ENCODE measurements at regions not wholly inside any gene's neighbourhood (a gene's known extent, or its start where the extent isn't known, plus 50 kb on each side); places are given as distances from the start of the nearest gene placed in this dataset.

DNA sequence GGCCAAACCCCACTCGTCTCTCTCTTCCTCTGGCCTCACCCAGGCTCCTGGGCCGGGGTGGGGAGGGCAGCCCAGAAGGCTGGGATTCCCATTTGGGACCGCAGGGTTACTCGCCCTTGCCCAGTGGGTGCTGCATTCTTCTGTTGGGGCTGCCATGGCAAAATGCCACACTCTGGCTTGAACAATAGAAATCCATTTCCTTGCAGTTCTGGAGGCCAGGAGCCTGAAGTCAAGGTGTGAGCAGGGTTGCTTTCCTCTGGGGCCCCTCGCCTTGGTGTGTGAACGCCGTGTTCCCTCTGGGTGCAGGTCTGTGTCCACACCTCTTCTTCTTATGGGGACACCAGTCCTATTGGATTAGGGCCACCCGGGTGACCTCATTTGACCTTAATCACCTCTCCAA lies 105.8 kb upstream of the GSE1 start:
- Histone ChIP-seq H3K9me3 (ENCODE audit: control insufficient read depth, low read length) (no peaks in the 10 kb centered on the region), H3K9ac (ENCODE audit: extremely low read depth, low read length, poor library complexity, severe bottlenecking) (no peak overlapping the region), H3K4me1 (ENCODE audit: control insufficient read depth, insufficient read depth, low read length) (no peaks in the 10 kb centered on the region), H3K27ac (ENCODE audit: low read depth, low read length) (no peak overlapping the region), H3K36me3 (ENCODE audit: control insufficient read depth, insufficient read depth, low read length) (no peaks in the 10 kb centered on the region), H3K4me3 (ENCODE audit: low read length) (no peak overlapping the region), H3K27me3 (ENCODE audit: control insufficient read depth, insufficient read depth, low read length, poor library complexity, severe bottlenecking) (no peaks in the 10 kb centered on the region)
- Mint-ChIP-seq H3K9me3 (no peaks in the 10 kb centered on the region), H3K4me3 (no peak overlapping the region), H3K36me3 (ENCODE audit: low read depth) (no peaks in the 10 kb centered on the region), H3K4me1 (no peaks in the 10 kb centered on the region), H3K27me3 (ENCODE audit: insufficient read depth) (no peaks in the 10 kb centered on the region), H3K27ac (no peak overlapping the region)
- 73 to 87% methylated on average over 7 to 8 of the region's 8 CpGs for WGBS, 2 experiments (ENCODE audit: insufficient coverage in 1 of 2, insufficient read length in 1 of 2)
- no peak for DNase-seq
- TF ChIP-seq, protein P1, sequence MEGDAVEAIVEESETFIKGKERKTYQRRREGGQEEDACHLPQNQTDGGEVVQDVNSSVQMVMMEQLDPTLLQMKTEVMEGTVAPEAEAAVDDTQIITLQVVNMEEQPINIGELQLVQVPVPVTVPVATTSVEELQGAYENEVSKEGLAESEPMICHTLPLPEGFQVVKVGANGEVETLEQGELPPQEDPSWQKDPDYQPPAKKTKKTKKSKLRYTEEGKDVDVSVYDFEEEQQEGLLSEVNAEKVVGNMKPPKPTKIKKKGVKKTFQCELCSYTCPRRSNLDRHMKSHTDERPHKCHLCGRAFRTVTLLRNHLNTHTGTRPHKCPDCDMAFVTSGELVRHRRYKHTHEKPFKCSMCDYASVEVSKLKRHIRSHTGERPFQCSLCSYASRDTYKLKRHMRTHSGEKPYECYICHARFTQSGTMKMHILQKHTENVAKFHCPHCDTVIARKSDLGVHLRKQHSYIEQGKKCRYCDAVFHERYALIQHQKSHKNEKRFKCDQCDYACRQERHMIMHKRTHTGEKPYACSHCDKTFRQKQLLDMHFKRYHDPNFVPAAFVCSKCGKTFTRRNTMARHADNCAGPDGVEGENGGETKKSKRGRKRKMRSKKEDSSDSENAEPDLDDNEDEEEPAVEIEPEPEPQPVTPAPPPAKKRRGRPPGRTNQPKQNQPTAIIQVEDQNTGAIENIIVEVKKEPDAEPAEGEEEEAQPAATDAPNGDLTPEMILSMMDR (conservative IDR thresholded peaks at IDR 0.05) = no peak

DNA sequence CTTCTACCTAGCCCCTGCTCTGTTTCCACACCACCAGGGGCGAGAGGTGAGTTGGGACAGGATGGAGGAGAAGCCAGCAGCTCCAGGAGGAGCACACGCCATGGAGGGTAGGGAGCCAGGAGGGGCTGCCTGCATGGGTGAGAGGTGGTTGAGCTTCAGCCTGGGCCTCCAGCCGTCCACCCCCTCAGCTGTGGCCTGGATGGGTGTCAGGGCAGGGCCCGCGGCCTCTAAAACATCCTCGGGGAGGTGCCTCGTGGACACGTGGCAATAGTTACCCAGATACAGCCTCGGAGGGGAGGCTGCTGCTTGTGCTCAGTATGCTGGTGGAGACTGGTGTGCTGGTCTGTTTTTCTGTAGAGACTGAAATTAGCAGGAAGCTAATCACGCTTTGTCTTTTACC lies 104.7 kb upstream of the GSE1 start:
- H3K4me1 ChIP-seq (ENCODE audit: control insufficient read depth, insufficient read depth, low read length) = no peaks in the 10 kb centered on the region
- 93 to 98% methylated on average over 9 to 10 of the region's 10 CpGs for WGBS, 2 experiments (ENCODE audit: insufficient coverage in 1 of 2, insufficient read length in 1 of 2)

DNA sequence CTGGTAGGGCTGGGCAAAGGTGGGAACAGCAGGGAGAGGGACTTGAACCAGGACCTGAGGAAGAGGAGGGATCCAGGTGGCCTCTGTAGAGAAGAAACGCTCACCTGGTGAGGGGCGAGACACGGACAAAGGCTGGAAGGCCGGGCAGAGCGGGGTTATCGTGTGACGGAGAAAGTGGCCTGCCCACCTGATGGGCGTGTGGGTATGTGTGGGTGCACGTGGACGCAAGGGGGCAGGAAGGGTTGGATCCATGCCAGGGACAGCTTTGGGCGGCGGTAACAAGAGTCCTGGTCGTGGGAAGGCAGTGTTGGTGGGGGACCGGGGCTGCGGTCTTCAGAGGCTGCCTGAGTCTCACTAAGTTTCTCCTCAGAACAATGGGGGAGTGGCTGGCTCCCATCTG lies 104.1 kb upstream of the GSE1 start:
- Mint-ChIP-seq H3K4me3 (no peak overlapping the region), H3K4me1 (peaks cover 7% of the 10 kb centered on the region), H3K27ac (peak overlapping the region; percentile 20), H3K36me3 (ENCODE audit: low read depth) (no peaks in the 10 kb centered on the region), H3K27me3 (ENCODE audit: insufficient read depth) (no peaks in the 10 kb centered on the region), H3K9me3 (no peaks in the 10 kb centered on the region)
- Histone ChIP-seq H3K9ac (ENCODE audit: extremely low read depth, low read length, poor library complexity, severe bottlenecking) (no peak overlapping the region), H3K36me3 (ENCODE audit: control insufficient read depth, insufficient read depth, low read length) (no peaks in the 10 kb centered on the region), H3K27ac (ENCODE audit: low read depth, low read length) (peak overlapping the region; percentile 24), H3K4me3 (ENCODE audit: low read length) (no peak overlapping the region), H3K9me3 (ENCODE audit: control insufficient read depth, low read length) (no peaks in the 10 kb centered on the region), H3K4me1 (ENCODE audit: control insufficient read depth, insufficient read depth, low read length) (no peaks in the 10 kb centered on the region), H3K27me3 (ENCODE audit: control insufficient read depth, insufficient read depth, low read length, poor library complexity, severe bottlenecking) (no peaks in the 10 kb centered on the region)
- TF ChIP-seq, protein P1 (conservative IDR thresholded peaks at IDR 0.05) = no peak
- no peak for DNase-seq
- 89 to 94% methylated on average over 13 to 15 of the region's 15 CpGs for WGBS, 2 experiments (ENCODE audit: insufficient coverage in 1 of 2, insufficient read length in 1 of 2)

More for the DNA sequence above, 104.7 kb upstream of the GSE1 start:
- H3K4me3 Mint-ChIP-seq = no peak overlapping the region
- Histone ChIP-seq H3K27me3 (ENCODE audit: control insufficient read depth, insufficient read depth, low read length, poor library complexity, severe bottlenecking) (no peaks in the 10 kb centered on the region), H3K9me3 (ENCODE audit: control insufficient read depth, low read length) (no peaks in the 10 kb centered on the region), H3K27ac (ENCODE audit: low read depth, low read length) (no peak overlapping the region), H3K36me3 (ENCODE audit: control insufficient read depth, insufficient read depth, low read length) (no peaks in the 10 kb centered on the region), H3K4me3 (ENCODE audit: low read length) (no peak overlapping the region), H3K9ac (ENCODE audit: extremely low read depth, low read length, poor library complexity, severe bottlenecking) (no peak overlapping the region)
- no peak overlapping the region for H3K27ac Mint-ChIP-seq
- no peaks in the 10 kb centered on the region for H3K27me3 Mint-ChIP-seq (ENCODE audit: insufficient read depth)
- TF ChIP-seq, protein P1 (conservative IDR thresholded peaks at IDR 0.05) = no peak
- H3K4me1 Mint-ChIP-seq = peaks cover 4% of the 10 kb centered on the region
- DNase-seq = no peak
- H3K36me3 Mint-ChIP-seq (ENCODE audit: low read depth) = no peaks in the 10 kb centered on the region
- no peaks in the 10 kb centered on the region for H3K9me3 Mint-ChIP-seq

Measured in endodermal cell (in vitro differentiated cells).